ENCODE measurements at regions not wholly inside any gene's neighbourhood (a gene's known extent, or its start where the extent isn't known, plus 50 kb on each side); places are given as distances from the start of the nearest gene placed in this dataset.

GRCh38 chr5:44446399-44446798 lies 57.2 kb upstream of the FGF10 start:
- no peak for TF ChIP-seq CTCF (IDR thresholded peaks at IDR 0.05)
- TF ChIP-seq EZH2 (IDR thresholded peaks at IDR 0.05; ENCODE audit: borderline replicate concordance, insufficient read depth, low read depth, low read length, poor library complexity, severe bottlenecking): no peak
